Activated naive CD4-positive, alpha-beta T cell treated with anti-CD3 and anti-CD28 coated beads, Interleukin-2, amount 50 U/mL, for 72 hours (primary cell): ENCODE measurements at regions not wholly inside any gene's neighbourhood (a gene's known extent, or its start where the extent isn't known, plus 50 kb on each side); places are given as distances from the start of the nearest gene placed in this dataset.
"Not testable (repeated sequence)": the region's sequence is repeated elsewhere in the genome, so short reads cannot be mapped to it uniquely, and the experiment has no call there.

Source experiments
- ATAC-seq, 2 donors: fragments of 150-1000 bp; cut with Tn5 transposase; 2 replicates each; pipeline ENCODE4 v1.10.0; 2021; ENCODE audit warnings: mild to moderate bottlenecking in 2 of 2, moderate library complexity in 2 of 2
- DNase-seq, 2 donors: peaks; one replicate each; pipeline ENCODE4 v3.0.0; 2021 to 2022; ENCODE audit warnings: low spot score in 2 of 2
- H3K27ac Mint-ChIP-seq, 2 donors: one replicate each; pipeline ENCODE4 v1.8.0; 2022; ENCODE audit warnings: mild to moderate bottlenecking in 2 of 2, mixed read lengths in 2 of 2
- H3K36me3 Mint-ChIP-seq, 2 donors: one replicate each; pipeline ENCODE4 v1.8.0; 2022; ENCODE audit warnings: mixed read lengths in 2 of 2
- H3K9me3 Mint-ChIP-seq, 2 donors: one replicate each; pipeline ENCODE4 v1.8.0; 2022; ENCODE audit warnings: mixed read lengths in 2 of 2

GRCh38 chr20:53804920-53805894 lies 211.6 kb upstream of the ZNF217 start:
- Mint-ChIP-seq H3K9me3 (no peaks in the 10 kb centered on the region), H3K36me3 (no peaks in the 10 kb centered on the region), H3K27ac (no peak overlapping the region)
- ATAC-seq: no peak
- DNase-seq: no peak

- H3K36me3 Mint-ChIP-seq, H3K27ac Mint-ChIP-seq, H3K9me3 Mint-ChIP-seq, ATAC-seq, DNase-seq: not testable (repeated sequence)
Measured at GRCh38 chr20:53804308-53804707, 210.7 kb upstream of the ZNF217 start.

- ATAC-seq: no peak
Measured at GRCh38 chr20:53803492-53804155, 210.0 kb upstream of the ZNF217 start.

GRCh38 chr20:53801609-53802370 lies 208.2 kb upstream of the ZNF217 start:
- Mint-ChIP-seq H3K36me3 (no peaks in the 10 kb centered on the region), H3K27ac (no peak overlapping the region), H3K9me3 (peaks cover 0 to 4% of the 10 kb centered on the region in 2 donors)
- DNase-seq: no peak
- ATAC-seq: no peak

More at GRCh38 chr20:53803492-53804155, 210.0 kb upstream of the ZNF217 start:
- Mint-ChIP-seq H3K9me3 (no peaks in the 10 kb centered on the region), H3K27ac (peak overlapping the region in 1 of 2 donors; percentile 13), H3K36me3 (no peaks in the 10 kb centered on the region)
- DNase-seq: no peak

GRCh38 chr20:53800883-53801604 lies 207.4 kb upstream of the ZNF217 start:
- H3K36me3 Mint-ChIP-seq: no peaks in the 10 kb centered on the region
- ATAC-seq: no peak
- no peak overlapping the region for H3K27ac Mint-ChIP-seq
- no peak for DNase-seq
- peaks cover 0 to 4% of the 10 kb centered on the region in 2 donors for H3K9me3 Mint-ChIP-seq

GRCh38 chr20:53800418-53800817 lies 206.8 kb upstream of the ZNF217 start:
- Mint-ChIP-seq H3K9me3 (peaks cover 0 to 4% of the 10 kb centered on the region in 2 donors), H3K36me3 (no peaks in the 10 kb centered on the region), H3K27ac (no peak overlapping the region)
- no peak for ATAC-seq
- no peak for DNase-seq

- H3K9me3 Mint-ChIP-seq: peaks cover 0 to 9% of the 10 kb centered on the region in 2 donors
Measured at GRCh38 chr20:53797085-53797484, 203.4 kb upstream of the ZNF217 start.

GRCh38 chr20:53795170-53795569 lies 201.5 kb upstream of the ZNF217 start:
- no peak overlapping the region for H3K27ac Mint-ChIP-seq
- peaks cover 0 to 9% of the 10 kb centered on the region in 2 donors for H3K9me3 Mint-ChIP-seq
- H3K36me3 Mint-ChIP-seq: no peaks in the 10 kb centered on the region
- DNase-seq (no peak), ATAC-seq (no peak)

More at GRCh38 chr20:53797085-53797484, 203.4 kb upstream of the ZNF217 start:
- Mint-ChIP-seq H3K27ac (no peak overlapping the region), H3K36me3 (no peaks in the 10 kb centered on the region)
- ATAC-seq (no peak), DNase-seq (no peak)

GRCh38 chr20:53794529-53795115 lies 201.0 kb upstream of the ZNF217 start:
- no peak for ATAC-seq
- Mint-ChIP-seq H3K36me3 (no peaks in the 10 kb centered on the region), H3K27ac (no peak overlapping the region), H3K9me3 (peaks cover 0 to 9% of the 10 kb centered on the region in 2 donors)
- no peak for DNase-seq

- DNase-seq: no peak
- H3K9me3 Mint-ChIP-seq: peaks cover 0 to 9% of the 10 kb centered on the region in 2 donors
- H3K27ac Mint-ChIP-seq: peak overlapping the region in 1 of 2 donors; percentile 25
- no peaks in the 10 kb centered on the region for H3K36me3 Mint-ChIP-seq
- ATAC-seq: no peak
Measured at GRCh38 chr20:53793783-53794383, 200.2 kb upstream of the ZNF217 start.

GRCh38 chr20:53792946-53793536 lies 199.4 kb upstream of the ZNF217 start:
- no peaks in the 10 kb centered on the region for H3K36me3 Mint-ChIP-seq
- DNase-seq (no peak), ATAC-seq (no peak)
- peaks cover 0 to 9% of the 10 kb centered on the region in 2 donors for H3K9me3 Mint-ChIP-seq
- H3K27ac Mint-ChIP-seq: peak overlapping the region in 1 of 2 donors; percentile 25

GRCh38 chr20:53789989-53790675 lies 196.5 kb upstream of the ZNF217 start:
- Mint-ChIP-seq H3K36me3 (no peaks in the 10 kb centered on the region), H3K9me3 (peaks cover 0 to 5% of the 10 kb centered on the region in 2 donors), H3K27ac (peak overlapping the region in 1 of 2 donors; percentile 83)
- ATAC-seq: peak; percentile 57 to 96
- DNase-seq: no peak

GRCh38 chr20:53788253-53789022 lies 194.8 kb upstream of the ZNF217 start:
- H3K36me3 Mint-ChIP-seq: peaks cover 0 to 7% of the 10 kb centered on the region in 2 donors
- DNase-seq: no peak
- peaks cover 0 to 9% of the 10 kb centered on the region in 2 donors for H3K9me3 Mint-ChIP-seq
- no peak for ATAC-seq
- no peak overlapping the region for H3K27ac Mint-ChIP-seq

GRCh38 chr20:53787491-53787931 lies 193.9 kb upstream of the ZNF217 start:
- H3K27ac Mint-ChIP-seq, H3K9me3 Mint-ChIP-seq, H3K36me3 Mint-ChIP-seq, ATAC-seq, DNase-seq: not testable (repeated sequence)
